HepG2 (cell line): ENCODE measurements at regions not wholly inside any gene's neighbourhood (a gene's known extent, or its start where the extent isn't known, plus 50 kb on each side); places are given as distances from the start of the nearest gene placed in this dataset.
A peak's percentile ranks its signal among the peaks of the same experiment; 100 is the strongest.

ENCODE experiments used
- ATF1 ChIP-seq: IDR thresholded peaks from 2 replicates; pipeline ENCODE4 v1.6.1; 2016; ENCODE audit warnings: mild to moderate bottlenecking, control low read depth
- BCL6 ChIP-seq: IDR thresholded peaks from 2 replicates; pipeline ENCODE4 v1.6.1; 2016; ENCODE audit warnings: missing genetic modification reagents, missing compliant biosample characterization
- CBX1 ChIP-seq: IDR thresholded peaks from one replicate; pipeline ENCODE4 v1.6.1; 2016; ENCODE audit warnings: antibody characterized with exemption, low read depth
- CEBPG ChIP-seq: IDR thresholded peaks from 2 replicates; pipeline ENCODE4 v1.6.1; 2016
- FOSL2 ChIP-seq: sonication (generic); formaldehyde crosslinking; IDR thresholded peaks from 2 replicates; pipeline ENCODE4 v1.4.0; 2020; ENCODE audit warnings: missing genetic modification reagents
- FOXP1 ChIP-seq, 2 experiments: fragments of 450-650 bp in 1 of 2; IDR thresholded peaks; 2 replicates each; pipeline ENCODE4 v1.6.1; 2017 to 2018; ENCODE audit warnings: antibody characterized with exemption in 1 of 2
- HDAC1 ChIP-seq: sonication (generic); formaldehyde crosslinking; IDR thresholded peaks from 2 replicates; pipeline ENCODE4 v1.5.1; 2020; ENCODE audit warnings: mild to moderate bottlenecking, missing genetic modification reagents
- IKZF4 ChIP-seq: sonication (generic); formaldehyde crosslinking; IDR thresholded peaks from 2 replicates; pipeline ENCODE4 v1.5.1; 2020; ENCODE audit warnings: borderline replicate concordance, mild to moderate bottlenecking, low read depth, missing genetic modification reagents; ENCODE audit errors: not compliant biosample characterization
- RFX1 ChIP-seq: fragments of 450-650 bp; IDR thresholded peaks from 2 replicates; pipeline ENCODE4 v1.6.1; 2017
- SSRP1 ChIP-seq: IDR thresholded peaks from 2 replicates; pipeline ENCODE4 v1.6.1; 2016; ENCODE audit warnings: control low read depth
- WIZ ChIP-seq: sonication (generic); formaldehyde crosslinking; IDR thresholded peaks from 2 replicates; pipeline ENCODE4 v1.5.1; 2020; ENCODE audit warnings: mild to moderate bottlenecking, missing genetic modification reagents
- ZFP62 ChIP-seq: sonication (generic); formaldehyde crosslinking; IDR thresholded peaks from 2 replicates; pipeline ENCODE4 v1.4.0; 2020; ENCODE audit warnings: missing genetic modification reagents
- ZFX ChIP-seq: sonication (generic); formaldehyde crosslinking; IDR thresholded peaks from 2 replicates; pipeline ENCODE4 v1.4.0; 2020; ENCODE audit warnings: mild to moderate bottlenecking, low read depth, missing genetic modification reagents, moderate library complexity
- ZNF614 ChIP-seq: IDR thresholded peaks from 2 replicates; pipeline ENCODE4 v1.6.1; 2018; ENCODE audit warnings: missing biosample characterization, missing genetic modification reagents, inconsistent platforms, borderline replicate concordance
- ZNF629 ChIP-seq: sonication (generic); formaldehyde crosslinking; conservative IDR thresholded peaks from 2 replicates; pipeline ENCODE4 v1.5.0; 2020; ENCODE audit warnings: missing genetic modification reagents
- ZNF709 ChIP-seq: sonication (generic); formaldehyde crosslinking; IDR thresholded peaks from 2 replicates; pipeline ENCODE4 v1.5.0; 2020; ENCODE audit warnings: mild to moderate bottlenecking, missing genetic modification reagents
- ZNF878 ChIP-seq: sonication (generic); formaldehyde crosslinking; IDR thresholded peaks from 2 replicates; pipeline ENCODE4 v1.8.1; 2023; ENCODE audit warnings: mild to moderate bottlenecking, missing genetic modification reagents, moderate library complexity
- TF ChIP-seq, protein P1 (sequence below): IDR thresholded peaks from 2 replicates; pipeline ENCODE4 v1.6.1; 2018; ENCODE audit warnings: missing genetic modification reagents
- TF ChIP-seq, protein P2 (sequence below): sonication (generic); formaldehyde crosslinking; IDR thresholded peaks from 2 replicates; pipeline ENCODE4 v1.4.0; 2020; ENCODE audit warnings: missing genetic modification reagents, mild to moderate bottlenecking, borderline replicate concordance
- TF ChIP-seq, protein P3 (sequence below): sonication (generic); formaldehyde crosslinking; IDR thresholded peaks from 2 replicates; pipeline ENCODE4 v1.5.0; 2020; ENCODE audit warnings: mild to moderate bottlenecking, missing genetic modification reagents, moderate library complexity
- TF ChIP-seq, protein P4 (sequence below): sonication (generic); formaldehyde crosslinking; IDR thresholded peaks from 2 replicates; pipeline ENCODE4 v1.4.0; 2020; ENCODE audit warnings: missing genetic modification reagents

DNA sequence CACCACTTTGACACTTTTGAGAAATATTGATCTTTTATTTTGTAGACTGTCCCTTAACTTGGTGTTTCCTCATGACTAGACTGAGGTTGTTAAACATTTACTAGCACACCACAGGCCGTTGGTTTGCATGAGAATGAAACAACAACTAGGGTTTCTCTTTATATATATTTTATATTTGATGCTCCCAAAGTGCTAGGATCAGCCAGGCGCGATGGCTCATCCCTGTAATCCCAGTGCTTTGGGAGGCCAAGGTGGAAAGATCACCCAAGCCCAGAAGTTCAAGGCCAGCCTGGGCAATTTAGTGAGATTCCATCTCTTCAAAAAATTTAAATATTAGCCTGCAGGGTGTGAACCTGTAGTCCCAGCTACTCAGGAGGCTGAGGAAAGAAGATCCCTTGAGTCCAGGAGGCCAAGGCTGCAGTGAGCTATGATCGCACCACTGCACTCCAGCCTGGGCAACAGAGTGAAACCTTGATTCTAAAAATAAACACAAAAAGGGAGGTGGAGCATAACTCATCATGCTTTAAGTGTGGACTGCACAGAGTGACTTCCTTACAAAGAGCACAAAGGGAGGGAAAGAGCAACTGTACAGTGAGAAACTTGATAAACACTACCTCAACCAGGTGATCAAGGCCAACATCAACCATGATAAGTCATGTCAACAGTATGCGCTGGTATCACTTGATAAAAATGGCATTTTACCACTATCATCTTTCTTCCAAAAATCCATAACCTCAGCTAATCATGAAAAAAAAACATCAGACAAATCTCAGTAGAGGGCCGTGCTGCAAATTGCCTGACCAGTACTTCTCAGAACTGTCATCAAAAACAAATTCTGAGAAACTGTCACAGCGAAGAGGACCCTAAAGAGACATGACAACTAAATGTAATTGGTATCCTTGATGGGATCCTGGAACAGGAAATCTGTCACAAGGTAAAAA is 72.8 kb upstream of the ATF7IP2 start (continued):
- TF ChIP-seq FOXP1 (IDR thresholded peaks at IDR 0.05) (no peak), FOXP1 (CRISPR knock-in tag; IDR thresholded peaks at IDR 0.05) (peak; percentile 69), ZFX (CRISPR knock-in tag) (peak; percentile 41; the same call in 1 of the 2 replicates), ZFP62 (CRISPR knock-in tag) (no peak), ZNF878 (CRISPR knock-in tag) (0 out of 2 replicates have a peak, but pooled peaks have one; percentile 62), FOSL2 (CRISPR knock-in tag) (peak; percentile 26), RFX1 (no peak), SSRP1 (CRISPR knock-in tag) (no peak), CEBPG (CRISPR knock-in tag) (no peak), IKZF4 (CRISPR knock-in tag) (peak; percentile 67), ATF1 (CRISPR knock-in tag) (0 out of 2 replicates have a peak, but pooled peaks have one; percentile 40), ZNF709 (0 out of 2 replicates have a peak, but pooled peaks have one; percentile 43), BCL6 (CRISPR knock-in tag) (peak; percentile 18; the same call in 1 of the 2 replicates), ZNF629 (CRISPR knock-in tag) (0 out of 2 replicates have a peak, but pooled peaks have one; percentile 40), ZNF614 (CRISPR knock-in tag) (peak; percentile 22; the same call in 1 of the 2 replicates), HDAC1 (CRISPR knock-in tag) (peak; percentile 43; the same call in 1 of the 2 replicates), WIZ (CRISPR knock-in tag) (peak; percentile 8; the same call in 1 of the 2 replicates), CBX1 (no peak)
- TF ChIP-seq, protein P1, sequence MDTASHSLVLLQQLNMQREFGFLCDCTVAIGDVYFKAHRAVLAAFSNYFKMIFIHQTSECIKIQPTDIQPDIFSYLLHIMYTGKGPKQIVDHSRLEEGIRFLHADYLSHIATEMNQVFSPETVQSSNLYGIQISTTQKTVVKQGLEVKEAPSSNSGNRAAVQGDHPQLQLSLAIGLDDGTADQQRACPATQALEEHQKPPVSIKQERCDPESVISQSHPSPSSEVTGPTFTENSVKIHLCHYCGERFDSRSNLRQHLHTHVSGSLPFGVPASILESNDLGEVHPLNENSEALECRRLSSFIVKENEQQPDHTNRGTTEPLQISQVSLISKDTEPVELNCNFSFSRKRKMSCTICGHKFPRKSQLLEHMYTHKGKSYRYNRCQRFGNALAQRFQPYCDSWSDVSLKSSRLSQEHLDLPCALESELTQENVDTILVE, result peak; percentile 76
- TF ChIP-seq, protein P2, sequence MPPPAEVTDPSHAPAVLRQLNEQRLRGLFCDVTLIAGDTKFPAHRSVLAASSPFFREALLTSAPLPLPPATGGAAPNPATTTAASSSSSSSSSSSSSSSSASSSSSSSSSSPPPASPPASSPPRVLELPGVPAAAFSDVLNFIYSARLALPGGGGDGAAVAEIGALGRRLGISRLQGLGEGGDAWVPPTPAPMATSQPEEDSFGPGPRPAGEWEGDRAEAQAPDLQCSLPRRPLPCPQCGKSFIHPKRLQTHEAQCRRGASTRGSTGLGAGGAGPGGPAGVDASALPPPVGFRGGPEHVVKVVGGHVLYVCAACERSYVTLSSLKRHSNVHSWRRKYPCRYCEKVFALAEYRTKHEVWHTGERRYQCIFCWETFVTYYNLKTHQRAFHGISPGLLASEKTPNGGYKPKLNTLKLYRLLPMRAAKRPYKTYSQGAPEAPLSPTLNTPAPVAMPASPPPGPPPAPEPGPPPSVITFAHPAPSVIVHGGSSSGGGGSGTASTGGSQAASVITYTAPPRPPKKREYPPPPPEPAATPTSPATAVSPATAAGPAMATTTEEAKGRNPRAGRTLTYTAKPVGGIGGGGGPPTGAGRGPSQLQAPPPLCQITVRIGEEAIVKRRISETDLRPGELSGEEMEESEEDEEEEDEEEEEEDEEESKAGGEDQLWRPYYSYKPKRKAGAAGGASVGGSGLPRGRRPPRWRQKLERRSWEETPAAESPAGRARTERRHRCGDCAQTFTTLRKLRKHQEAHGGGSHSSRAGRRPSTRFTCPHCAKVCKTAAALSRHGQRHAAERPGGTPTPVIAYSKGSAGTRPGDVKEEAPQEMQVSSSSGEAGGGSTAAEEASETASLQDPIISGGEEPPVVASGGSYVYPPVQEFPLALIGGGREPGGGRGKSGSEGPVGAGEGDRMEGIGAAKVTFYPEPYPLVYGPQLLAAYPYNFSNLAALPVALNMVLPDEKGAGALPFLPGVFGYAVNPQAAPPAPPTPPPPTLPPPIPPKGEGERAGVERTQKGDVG (CRISPR knock-in tag), result 0 out of 2 replicates have a peak, but pooled peaks have one; percentile 32
- TF ChIP-seq, protein P3, sequence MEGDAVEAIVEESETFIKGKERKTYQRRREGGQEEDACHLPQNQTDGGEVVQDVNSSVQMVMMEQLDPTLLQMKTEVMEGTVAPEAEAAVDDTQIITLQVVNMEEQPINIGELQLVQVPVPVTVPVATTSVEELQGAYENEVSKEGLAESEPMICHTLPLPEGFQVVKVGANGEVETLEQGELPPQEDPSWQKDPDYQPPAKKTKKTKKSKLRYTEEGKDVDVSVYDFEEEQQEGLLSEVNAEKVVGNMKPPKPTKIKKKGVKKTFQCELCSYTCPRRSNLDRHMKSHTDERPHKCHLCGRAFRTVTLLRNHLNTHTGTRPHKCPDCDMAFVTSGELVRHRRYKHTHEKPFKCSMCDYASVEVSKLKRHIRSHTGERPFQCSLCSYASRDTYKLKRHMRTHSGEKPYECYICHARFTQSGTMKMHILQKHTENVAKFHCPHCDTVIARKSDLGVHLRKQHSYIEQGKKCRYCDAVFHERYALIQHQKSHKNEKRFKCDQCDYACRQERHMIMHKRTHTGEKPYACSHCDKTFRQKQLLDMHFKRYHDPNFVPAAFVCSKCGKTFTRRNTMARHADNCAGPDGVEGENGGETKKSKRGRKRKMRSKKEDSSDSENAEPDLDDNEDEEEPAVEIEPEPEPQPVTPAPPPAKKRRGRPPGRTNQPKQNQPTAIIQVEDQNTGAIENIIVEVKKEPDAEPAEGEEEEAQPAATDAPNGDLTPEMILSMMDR (CRISPR knock-in tag), result no peak; the same call in none of the 2 replicates
- TF ChIP-seq, protein P4, sequence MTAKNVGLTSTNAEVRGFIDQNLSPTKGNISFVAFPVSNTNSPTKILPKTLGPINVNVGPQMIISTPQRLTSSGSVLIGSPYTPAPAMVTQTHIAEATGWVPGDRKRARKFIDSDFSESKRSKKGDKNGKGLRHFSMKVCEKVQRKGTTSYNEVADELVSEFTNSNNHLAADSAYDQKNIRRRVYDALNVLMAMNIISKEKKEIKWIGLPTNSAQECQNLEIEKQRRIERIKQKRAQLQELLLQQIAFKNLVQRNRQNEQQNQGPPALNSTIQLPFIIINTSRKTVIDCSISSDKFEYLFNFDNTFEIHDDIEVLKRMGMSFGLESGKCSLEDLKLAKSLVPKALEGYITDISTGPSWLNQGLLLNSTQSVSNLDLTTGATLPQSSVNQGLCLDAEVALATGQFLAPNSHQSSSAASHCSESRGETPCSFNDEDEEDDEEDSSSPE (CRISPR knock-in tag), result peak; percentile 42; the same call in 1 of the 2 replicates
